ENCODE measurements at regions not wholly inside any gene's neighbourhood (a gene's known extent, or its start where the extent isn't known, plus 50 kb on each side); places are given as distances from the start of the nearest gene placed in this dataset.

GRCh38 chr7:27462575-27463270 lies 200.0 kb downstream of the HIBADH start:
- TF ChIP-seq CTCF (conservative IDR thresholded peaks at IDR 0.05; ENCODE audit: low read length) (no peak), EZH2phosphoT487 (IDR thresholded peaks at IDR 0.05; ENCODE audit: borderline replicate concordance, low read depth, low read length) (no peak)
